ENCODE measurements at regions not wholly inside any gene's neighbourhood (a gene's known extent, or its start where the extent isn't known, plus 50 kb on each side); places are given as distances from the start of the nearest gene placed in this dataset.

GRCh38 chr9:13943176-13943575 lies 370.8 kb downstream of the NFIB start:
- Histone ChIP-seq H3K4me1 (peaks cover 6% of the 10 kb centered on the region), H3K4me3 (no peak overlapping the region), H3K9me3 (no peaks in the 10 kb centered on the region), H3K27me3 (no peaks in the 10 kb centered on the region), H3K36me3 (no peaks in the 10 kb centered on the region), H3K27ac (no peak overlapping the region)
- TF ChIP-seq CTCF (IDR thresholded peaks at IDR 0.05) (no peak), POLR2A (IDR thresholded peaks at IDR 0.05) (no peak), EP300 (IDR thresholded peaks at IDR 0.05) (no peak), POLR2AphosphoS5 (IDR thresholded peaks at IDR 0.05) (no peak)
- no peak for DNase-seq (ENCODE audit: low spot score in 2 of 2)

GRCh38 chr9:13942695-13943094 lies 371.2 kb downstream of the NFIB start:
- no peaks in the 10 kb centered on the region for H3K9me3 ChIP-seq
- TF ChIP-seq CTCF (IDR thresholded peaks at IDR 0.05) (no peak), EP300 (IDR thresholded peaks at IDR 0.05) (no peak), POLR2A (IDR thresholded peaks at IDR 0.05) (no peak), POLR2AphosphoS5 (IDR thresholded peaks at IDR 0.05) (no peak)
- WGBS, result 64% methylated on average over 4 of the region's 4 CpGs
- no peak overlapping the region for H3K27ac ChIP-seq
- H3K4me3 ChIP-seq, result no peak overlapping the region
- H3K4me1 ChIP-seq, result peaks cover 6% of the 10 kb centered on the region
- no peaks in the 10 kb centered on the region for H3K27me3 ChIP-seq
- H3K36me3 ChIP-seq, result no peaks in the 10 kb centered on the region
- no peak for DNase-seq (ENCODE audit: low spot score in 2 of 2)

DNA sequence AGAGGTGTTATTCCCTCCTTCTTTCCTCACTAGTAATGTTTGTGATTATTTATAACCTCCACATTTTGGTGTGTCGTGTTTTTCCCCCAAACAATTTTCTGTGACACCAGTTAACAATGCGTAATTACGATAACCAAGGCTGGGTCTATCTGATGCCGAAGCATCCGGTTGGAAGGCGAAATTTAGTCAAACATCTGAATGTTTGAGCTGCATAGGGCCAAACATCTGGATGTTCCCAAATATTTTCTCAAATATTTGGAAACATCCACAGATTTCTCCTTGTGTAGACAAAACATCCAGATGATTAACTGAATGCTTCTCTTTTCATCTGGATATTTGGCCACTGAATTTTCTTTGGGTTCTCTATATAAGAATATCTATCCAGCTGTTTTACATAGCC lies 371.7 kb downstream of the NFIB start:
- H3K4me1 ChIP-seq, result peaks cover 6% of the 10 kb centered on the region
- no peak for TF ChIP-seq EP300 (IDR thresholded peaks at IDR 0.05)
- no peak for TF ChIP-seq POLR2AphosphoS5 (IDR thresholded peaks at IDR 0.05)
- TF ChIP-seq POLR2A (IDR thresholded peaks at IDR 0.05), result no peak
- TF ChIP-seq CTCF (IDR thresholded peaks at IDR 0.05), result no peak
- H3K36me3 ChIP-seq, result no peaks in the 10 kb centered on the region
- no peaks in the 10 kb centered on the region for H3K9me3 ChIP-seq
- 74% methylated on average over 6 of the region's 6 CpGs for WGBS
- no peaks in the 10 kb centered on the region for H3K27me3 ChIP-seq
- no peak overlapping the region for H3K27ac ChIP-seq
- DNase-seq (ENCODE audit: low spot score in 2 of 2), result no peak
- no peak overlapping the region for H3K4me3 ChIP-seq

DNA sequence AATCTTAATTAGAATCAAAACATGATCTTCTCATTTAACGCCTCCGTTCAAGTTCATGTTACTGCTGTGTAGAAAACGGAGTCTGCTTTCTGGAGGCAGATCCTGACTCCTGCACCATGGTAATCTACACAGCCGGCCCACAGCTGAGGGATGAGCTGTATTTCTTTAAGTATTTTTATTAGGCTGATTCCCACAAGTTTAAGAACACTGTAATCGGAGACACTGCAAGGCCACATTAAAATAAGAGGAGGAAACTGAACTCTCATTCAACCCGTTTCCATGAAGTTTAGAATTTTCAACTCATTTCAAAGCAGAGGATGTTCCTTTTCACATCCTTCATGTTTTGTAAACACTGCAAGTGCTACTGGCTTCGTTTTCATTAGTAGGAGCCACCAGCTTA lies 372.2 kb downstream of the NFIB start:
- Histone ChIP-seq H3K9me3 (no peaks in the 10 kb centered on the region), H3K4me3 (no peak overlapping the region), H3K27me3 (no peaks in the 10 kb centered on the region), H3K36me3 (no peaks in the 10 kb centered on the region), H3K4me1 (peaks cover 6% of the 10 kb centered on the region), H3K27ac (no peak overlapping the region)
- 59% methylated on average over 7 of the region's 7 CpGs for WGBS
- no peak for TF ChIP-seq EP300 (IDR thresholded peaks at IDR 0.05)
- TF ChIP-seq POLR2A (IDR thresholded peaks at IDR 0.05), result no peak
- TF ChIP-seq POLR2AphosphoS5 (IDR thresholded peaks at IDR 0.05), result no peak
- no peak for TF ChIP-seq CTCF (IDR thresholded peaks at IDR 0.05)
- DNase-seq (ENCODE audit: low spot score in 2 of 2), result no peak

DNA sequence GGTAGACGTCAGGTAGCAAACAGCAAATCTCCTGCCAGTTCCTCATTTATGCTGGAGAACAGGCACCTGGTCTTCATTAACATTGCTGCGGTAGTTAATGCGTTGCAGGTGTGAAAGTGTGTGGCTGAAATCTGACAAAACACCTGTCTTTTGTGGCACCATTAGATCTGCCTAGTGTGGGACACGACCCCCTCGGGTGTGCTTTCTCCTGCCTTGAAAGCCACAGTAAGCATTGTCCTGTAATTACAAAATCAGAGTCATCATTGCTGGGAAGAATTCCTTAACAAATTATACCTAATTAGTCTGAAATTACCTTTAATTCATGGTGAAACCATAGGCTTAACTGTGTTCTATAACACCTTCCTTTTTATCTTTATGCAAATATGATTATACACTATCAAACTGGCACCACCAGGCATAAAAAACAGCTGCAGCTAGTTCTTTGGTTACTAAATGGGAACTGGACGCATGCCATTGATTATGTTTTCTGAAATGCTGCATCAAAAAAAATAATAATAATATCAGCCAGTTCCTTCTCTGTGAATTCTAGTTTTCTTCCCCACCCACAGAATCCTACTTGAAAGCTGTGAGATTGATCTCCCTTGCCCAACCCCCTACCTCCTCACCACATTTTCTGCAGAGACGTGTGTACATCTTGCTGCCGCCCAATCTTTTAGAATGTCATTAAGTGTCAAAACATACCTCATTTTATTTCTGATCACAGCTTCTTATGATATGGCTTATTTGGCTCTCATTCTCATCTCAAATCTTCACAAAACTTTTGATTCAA lies 374.0 kb downstream of the NFIB start:
- WGBS, result 88% methylated on average over 7 of the region's 8 CpGs

More for the DNA sequence above, 374.0 kb downstream of the NFIB start:
- peaks cover 6% of the 10 kb centered on the region for H3K4me1 ChIP-seq
- H3K27ac ChIP-seq, result no peak overlapping the region
- no peaks in the 10 kb centered on the region for H3K9me3 ChIP-seq
- TF ChIP-seq EP300 (IDR thresholded peaks at IDR 0.05), result no peak
- TF ChIP-seq POLR2A (IDR thresholded peaks at IDR 0.05), result no peak
- TF ChIP-seq CTCF (IDR thresholded peaks at IDR 0.05), result no peak
- no peak for TF ChIP-seq POLR2AphosphoS5 (IDR thresholded peaks at IDR 0.05)
- H3K36me3 ChIP-seq, result no peaks in the 10 kb centered on the region
- no peak overlapping the region for H3K4me3 ChIP-seq
- no peak for DNase-seq (ENCODE audit: low spot score in 2 of 2)
- H3K27me3 ChIP-seq, result no peaks in the 10 kb centered on the region

Measured in suprapubic skin (tissue), 4 donors.